IMR-90 (cell line): ENCODE measurements at regions not wholly inside any gene's neighbourhood (a gene's known extent, or its start where the extent isn't known, plus 50 kb on each side); places are given as distances from the start of the nearest gene placed in this dataset.
"Not testable (repeated sequence)": the region's sequence is repeated elsewhere in the genome, so short reads cannot be mapped to it uniquely, and the experiment has no call there.

ENCODE experiments used
- ATAC-seq: fragments of 200-7000 bp; cut with Tn5 transposase; 2 replicates; pipeline ENCODE4 v1.9.1; 2020; ENCODE audit warnings: low read depth, mild to moderate bottlenecking, moderate library complexity
- BruUV-seq: library from RNA; stranded (reverse); fragments of 400-500 nt; replicated peaks from 2 replicates; lab custom pipeline; 2021; lab: Mats Ljungman, UMichigan
- CTCF ChIA-PET: fragments of 300-600 bp; formaldehyde crosslinking; extraction: SDS; loops from one replicate; lab custom pipeline; 2021; ENCODE audit warnings: antibody characterized with exemption; lab: Yijun Ruan, JAX
- POLR2A ChIA-PET: fragments of 300-600 bp; sonication (Branson Sonifier 250); formaldehyde crosslinking; loops from one replicate; lab custom pipeline; 2022; ENCODE audit warnings: antibody characterized with exemption; ENCODE audit not compliant: unreplicated experiment; lab: Charles Lee
- DNase-seq: peaks from one replicate; pipeline ENCODE4 v3.0.0; 2013
- H2AFZ ChIP-seq: replicated peaks from 2 replicates; pipeline ENCODE3; 2013; ENCODE audit warnings: low read length, mild to moderate bottlenecking; ENCODE audit not compliant: poor library complexity
- H2AK5ac ChIP-seq: 2 replicates; pipeline ENCODE4 v1.6.1; 2013; ENCODE audit warnings: low read depth, low read length, inconsistent platforms
- H2AK9ac ChIP-seq: replicated peaks from 2 replicates; pipeline ENCODE3; 2013; ENCODE audit warnings: mild to moderate bottlenecking, low read depth, low read length, moderate library complexity; ENCODE audit not compliant: poor library complexity
- H2BK120ac ChIP-seq: 2 replicates; pipeline ENCODE4 v1.6.1; 2013; ENCODE audit warnings: low read depth, low read length, inconsistent platforms
- H2BK15ac ChIP-seq: 3 replicates; pipeline ENCODE4 v1.6.1; 2013; ENCODE audit warnings: low read depth, low read length, inconsistent platforms
- H2BK20ac ChIP-seq: 2 replicates; pipeline ENCODE4 v1.6.1; 2013; ENCODE audit warnings: low read depth, mild to moderate bottlenecking, inconsistent platforms, low read length, moderate library complexity
- H2BK5ac ChIP-seq: 2 replicates; pipeline ENCODE4 v1.6.1; 2013; ENCODE audit warnings: mild to moderate bottlenecking, low read depth, low read length, inconsistent platforms; ENCODE audit not compliant: poor library complexity, severe bottlenecking
- H3K14ac ChIP-seq: replicated peaks from 2 replicates; pipeline ENCODE4 v1.6.1; 2013; ENCODE audit warnings: low read depth, low read length, inconsistent platforms
- H3K18ac ChIP-seq: 2 replicates; pipeline ENCODE4 v1.6.1; 2013; ENCODE audit warnings: low read depth, low read length, control low read depth
- H3K23ac ChIP-seq: 2 replicates; pipeline ENCODE4 v1.6.1; 2013; ENCODE audit warnings: low read depth, low read length, inconsistent platforms
- H3K27ac ChIP-seq: 2 replicates; pipeline ENCODE4 v1.5.1; 2013; ENCODE audit warnings: mild to moderate bottlenecking, control low read depth, low read length; ENCODE audit not compliant: insufficient read depth
- H3K27me3 ChIP-seq: 2 replicates; pipeline ENCODE4 v1.6.1; 2013; ENCODE audit warnings: low read length; ENCODE audit not compliant: control insufficient read depth, insufficient read depth
- H3K36me3 ChIP-seq: 2 replicates; pipeline ENCODE4 v1.6.1; 2013; ENCODE audit warnings: low read length, mixed read lengths; ENCODE audit not compliant: control insufficient read depth, insufficient read depth
- H3K4ac ChIP-seq: 2 replicates; pipeline ENCODE4 v1.6.1; 2013; ENCODE audit warnings: low read depth, low read length, inconsistent platforms
- H3K4me1 ChIP-seq: 2 replicates; pipeline ENCODE4 v1.6.1; 2013; ENCODE audit warnings: low read length, mixed read lengths; ENCODE audit not compliant: control insufficient read depth, insufficient read depth
- H3K4me2 ChIP-seq: 2 replicates; pipeline ENCODE4 v1.6.1; 2013; ENCODE audit warnings: low read depth, mild to moderate bottlenecking, control low read depth, low read length, moderate library complexity
- H3K4me3 ChIP-seq: 2 replicates; pipeline ENCODE4 v1.5.1; 2013; ENCODE audit warnings: low read depth, mild to moderate bottlenecking, control low read depth, low read length, moderate library complexity; ENCODE audit not compliant: insufficient read depth
- H3K56ac ChIP-seq: 2 replicates; pipeline ENCODE4 v1.6.1; 2013; ENCODE audit warnings: low read length, inconsistent platforms; ENCODE audit not compliant: insufficient read depth; ENCODE audit errors: extremely low read depth
- H3K79me1 ChIP-seq, 2 experiments: 2 replicates each; pipeline ENCODE4 v1.6.1; 2013; ENCODE audit warnings: low read length in 2 of 2, inconsistent platforms in 1 of 2, low read depth in 1 of 2
- H3K9ac ChIP-seq: 2 replicates; pipeline ENCODE4 v1.6.1; 2013; ENCODE audit warnings: low read depth, low read length, control low read depth
- H3K9me1 ChIP-seq: 2 replicates; pipeline ENCODE4 v1.6.1; 2013; ENCODE audit warnings: low read length, inconsistent platforms; ENCODE audit not compliant: insufficient read depth
- H3K9me3 ChIP-seq: 2 replicates; pipeline ENCODE4 v1.6.1; 2013; ENCODE audit warnings: low read length; ENCODE audit not compliant: control insufficient read depth, insufficient read depth
- H4K20me1 ChIP-seq: 2 replicates; pipeline ENCODE4 v1.6.1; 2013; ENCODE audit warnings: low read length, inconsistent platforms; ENCODE audit not compliant: insufficient read depth
- H4K5ac ChIP-seq: 2 replicates; pipeline ENCODE4 v1.6.1; 2013; ENCODE audit warnings: mild to moderate bottlenecking, low read depth, low read length, control low read depth
- H4K8ac ChIP-seq, 2 experiments: 2 replicates each; pipeline ENCODE4 v1.6.1; 2013; ENCODE audit warnings: low read depth in 2 of 2, low read length in 2 of 2, control low read depth in 1 of 2, inconsistent platforms in 1 of 2
- H4K91ac ChIP-seq: 2 replicates; pipeline ENCODE4 v1.6.1; 2013; ENCODE audit warnings: low read depth, low read length, inconsistent platforms; ENCODE audit not compliant: insufficient read depth
- CEBPB ChIP-seq: IDR thresholded peaks from 2 replicates; pipeline ENCODE4 v1.6.1; 2012; ENCODE audit warnings: low read depth, low read length, improper control_type of control experiment
- CHD1 ChIP-seq: IDR thresholded peaks from 2 replicates; pipeline ENCODE4 v1.6.1; 2012; ENCODE audit warnings: low read depth, low read length, improper control_type of control experiment
- MAFK ChIP-seq: IDR thresholded peaks from 2 replicates; pipeline ENCODE4 v1.6.1; 2012; ENCODE audit warnings: low read depth, low read length, improper control_type of control experiment
- MXI1 ChIP-seq: IDR thresholded peaks from 2 replicates; pipeline ENCODE4 v1.6.1; 2012; ENCODE audit warnings: low read depth, mild to moderate bottlenecking, low read length, moderate library complexity, borderline replicate concordance
- POLR2A ChIP-seq: IDR thresholded peaks from 2 replicates; pipeline ENCODE4 v1.6.1; 2012; ENCODE audit warnings: mild to moderate bottlenecking, low read depth, low read length
- RAD21 ChIP-seq: IDR thresholded peaks from 2 replicates; pipeline ENCODE4 v1.6.1; 2012; ENCODE audit warnings: low read length, improper control_type of control experiment
- RFX5 ChIP-seq: IDR thresholded peaks from 2 replicates; pipeline ENCODE4 v1.8.0; 2012; ENCODE audit warnings: low read depth, mild to moderate bottlenecking, low read length, moderate library complexity
- WGBS, 2 experiments: methylation state at CpG; one replicate each; pipeline versions ENCODE4 v1.1.5 to v1.1.7; 2013; ENCODE audit warnings: missing lambda C conversion rate in 2 of 2; ENCODE audit not compliant: insufficient read length in 1 of 2; ENCODE audit errors: extremely low coverage in 2 of 2; 5-methylcytosine and 5-hydroxymethylcytosine counted together
- dilution Hi-C: fragments of 300-500 bp; cut with HindIII; formaldehyde crosslinking; loops from one replicate; pipeline ENCODE4 v1.14.3; 2018; ENCODE audit warnings: low sequenced_read_pairs; ENCODE audit not compliant: unreplicated experiment
- in situ Hi-C: fragments of 300-500 bp; cut with MboI; formaldehyde crosslinking; loops from 3 replicates; pipeline ENCODE4 v1.14.3; 2019; ENCODE audit warnings: low sequenced_read_pairs, inconsistent platforms, mixed read lengths
- intact Hi-C: fragments of 100-400 bp; cut with micrococcal nuclease; formaldehyde crosslinking; loops from 2 replicates; pipeline ENCODE4 v1.10.0; 2022

- TF ChIP-seq RAD21: no peak
Measured at GRCh38 chr5:42943931-42944631, 96.0 kb downstream of the ANXA2R start (continued).

DNA sequence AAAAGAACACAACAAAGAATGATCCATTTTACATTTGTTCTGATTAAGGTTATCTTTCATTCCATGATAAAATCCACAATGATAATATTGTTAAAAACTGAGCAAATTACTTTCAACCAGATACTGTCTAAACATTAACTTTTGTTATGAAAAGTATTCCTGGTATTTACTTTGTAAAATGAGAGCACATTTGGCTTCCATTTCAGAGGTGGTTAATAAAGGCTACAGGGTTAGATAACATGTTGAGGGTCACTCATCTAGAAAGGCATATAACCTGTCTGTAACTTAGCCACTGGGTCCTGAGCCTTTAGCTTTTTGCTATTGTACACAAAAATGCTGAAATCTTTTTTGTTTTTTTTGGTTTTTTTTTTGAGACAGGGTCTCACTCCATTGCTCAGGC is 99.3 kb downstream of the ANXA2R start:
- H3K18ac ChIP-seq: no peak overlapping the region
- H3K23ac ChIP-seq: no peak overlapping the region
- H3K79me1 ChIP-seq: peaks cover 0 to 9% of the 10 kb centered on the region in 2 experiments; a peak in 2 of 4 replicates
- no peak for DNase-seq
- H4K8ac ChIP-seq: no peak overlapping the region
- H3K9ac ChIP-seq: no peak overlapping the region
- peaks cover 3% of the 10 kb centered on the region; the same call in 1 of the 2 replicates for H3K4me1 ChIP-seq
- dilution Hi-C loops (no loop called here), intact Hi-C loops (no loop called here), in situ Hi-C loops (no loop called here)
- H2BK20ac ChIP-seq: no peak overlapping the region
- CTCF ChIA-PET: interaction anchor here (1.2 kb wide), 1 partner anchor 32 kb away, joined by 3 read pairs; no protein-coding TSS in a partner anchor
- no peak overlapping the region for H3K56ac ChIP-seq
- H2AK5ac ChIP-seq: no peak overlapping the region
- H4K20me1 ChIP-seq: no peaks in the 10 kb centered on the region
- no peak overlapping the region for H3K27ac ChIP-seq
- no peak overlapping the region for H3K4me3 ChIP-seq
- H4K91ac ChIP-seq: no peak overlapping the region
- H3K9me3 ChIP-seq: no peaks in the 10 kb centered on the region
- no peaks in the 10 kb centered on the region for H3K36me3 ChIP-seq
- H2AFZ ChIP-seq: no peak overlapping the region
- H3K27me3 ChIP-seq: no peaks in the 10 kb centered on the region
- ATAC-seq: no peak
- POLR2A ChIA-PET: no interaction called here
- no peak overlapping the region for H2BK15ac ChIP-seq
- H2AK9ac ChIP-seq: no peak overlapping the region
- no peak overlapping the region for H3K14ac ChIP-seq
- H2BK5ac ChIP-seq: no peak overlapping the region
- H3K4ac ChIP-seq: no peak overlapping the region
- no peak overlapping the region for H3K4me2 ChIP-seq
- TF ChIP-seq CEBPB (no peak), POLR2A (no peak), MXI1 (no peak), RFX5 (no peak), MAFK (no peak), CHD1 (no peak)
- BruUV-seq: no TSS peak
- H2BK120ac ChIP-seq: no peak overlapping the region
- no peaks in the 10 kb centered on the region for H3K9me1 ChIP-seq
- no peak overlapping the region for H4K5ac ChIP-seq

- H2AFZ ChIP-seq, H3K9me3 ChIP-seq, H4K91ac ChIP-seq, ATAC-seq, DNase-seq, H4K5ac ChIP-seq, H2BK15ac ChIP-seq, H3K4ac ChIP-seq, H3K14ac ChIP-seq, H2BK120ac ChIP-seq, H3K36me3 ChIP-seq, H3K9ac ChIP-seq, H3K23ac ChIP-seq, H3K27ac ChIP-seq, in situ Hi-C loops, H2AK9ac ChIP-seq, BruUV-seq, H2BK20ac ChIP-seq, H2AK5ac ChIP-seq, dilution Hi-C loops, H3K4me3 ChIP-seq, H3K27me3 ChIP-seq, intact Hi-C loops, H4K8ac ChIP-seq, H3K4me1 ChIP-seq, H3K4me2 ChIP-seq, CTCF ChIA-PET, POLR2A ChIA-PET, H3K9me1 ChIP-seq, H4K20me1 ChIP-seq, H3K79me1 ChIP-seq, H3K56ac ChIP-seq, H3K18ac ChIP-seq, H2BK5ac ChIP-seq: not testable (repeated sequence)
- WGBS, 2 experiments: 92% methylated on average over 2 of the region's 8 CpGs; no CpG with 5 or more reads in 1 of the 2 experiments
Measured at GRCh38 chr5:42932011-42932410, 108.1 kb downstream of the ANXA2R start.
